Muscle of back (tissue), 3 donors: ENCODE measurements at regions not wholly inside any gene's neighbourhood (a gene's known extent, or its start where the extent isn't known, plus 50 kb on each side); places are given as distances from the start of the nearest gene placed in this dataset.
A peak's percentile ranks its signal among the peaks of the same experiment; 100 is the strongest.
"Not testable (repeated sequence)": the region's sequence is repeated elsewhere in the genome, so short reads cannot be mapped to it uniquely, and the experiment has no call there.

Experiments used
- DNase-seq, 3 donors: peaks; one replicate each; pipeline versions ENCODE4 v3.0.0 to v3.0.0-alpha.2; 2013

DNA sequence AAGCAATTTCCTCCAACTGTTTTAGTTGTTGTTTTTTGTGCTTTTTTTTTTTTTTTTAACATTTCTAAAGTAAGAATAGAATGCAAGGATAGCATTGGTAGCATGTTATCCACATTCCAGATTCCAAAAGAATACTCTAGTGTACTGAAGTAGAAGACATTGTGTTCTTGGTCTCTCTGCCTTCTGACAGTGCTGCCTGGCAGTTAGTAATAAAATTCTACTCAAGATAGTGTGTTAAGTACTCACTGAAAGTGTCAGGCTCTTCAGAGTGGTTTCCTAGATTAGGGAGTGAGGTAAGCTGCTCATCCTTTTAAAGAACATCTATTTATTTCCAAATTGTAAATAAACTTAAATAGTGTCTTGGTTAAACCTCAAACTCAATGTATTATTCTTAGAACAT, 253.7 kb downstream of the HNMT start:
- no peak for DNase-seq

DNA sequence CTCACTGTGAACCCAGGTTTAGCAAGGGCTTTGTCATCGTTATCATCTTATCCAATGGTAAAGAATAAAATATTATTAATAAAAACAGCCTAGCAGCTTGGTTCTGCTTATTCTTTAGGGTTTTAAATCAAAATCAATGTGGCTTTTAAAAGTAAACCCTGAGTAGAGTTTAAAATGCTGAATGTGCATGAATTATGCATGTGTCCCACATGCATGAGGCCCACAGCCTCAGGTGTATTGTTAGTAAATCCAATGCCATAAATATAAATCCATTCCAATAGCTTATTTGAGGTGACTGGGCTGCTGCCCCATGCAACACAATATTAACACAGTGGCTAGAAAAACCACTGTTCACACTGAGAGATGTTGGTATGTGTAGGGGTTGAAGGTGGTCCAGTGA, 254.1 kb downstream of the HNMT start:
- DNase-seq = no peak

DNA sequence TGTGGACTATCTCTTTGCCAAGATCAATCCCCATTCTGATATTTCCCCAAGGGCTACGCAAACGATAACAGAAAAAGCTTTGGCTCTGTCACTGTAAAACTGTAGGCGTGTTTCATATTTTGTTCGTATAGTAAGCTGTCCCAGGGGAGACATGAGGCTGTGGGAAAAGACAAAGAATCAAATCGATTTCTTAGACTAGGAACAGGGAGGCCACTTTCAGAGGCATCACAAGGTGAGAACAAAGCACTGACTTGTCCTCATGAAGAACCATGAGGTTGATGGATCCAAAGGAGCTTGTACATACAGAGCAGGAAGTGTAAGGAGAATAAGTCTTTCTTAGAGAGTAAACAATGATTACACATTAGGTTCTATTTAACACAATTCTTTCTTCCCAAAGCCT, 255.7 kb downstream of the HNMT start:
- peak in 2 of 3 donors; percentile 10 to 40 for DNase-seq

DNA sequence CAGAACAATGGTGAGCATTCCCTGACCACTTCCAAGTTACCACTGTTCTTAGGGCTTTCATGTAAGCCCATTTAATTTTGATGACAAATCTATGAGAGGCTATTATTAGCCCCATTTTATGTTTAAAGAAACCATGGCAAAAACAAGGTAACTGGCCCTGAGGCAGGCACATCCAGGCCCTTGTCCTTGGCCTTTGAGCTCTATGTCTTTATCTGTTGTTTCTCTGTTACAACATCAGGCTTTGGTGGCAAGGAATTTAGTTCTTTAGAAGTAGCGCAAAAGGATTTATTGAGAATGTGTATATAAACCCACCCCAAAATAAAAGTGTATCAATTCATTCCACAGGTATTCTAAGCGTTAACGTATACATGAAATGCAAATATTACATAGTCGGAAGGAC, 257.1 kb downstream of the HNMT start:
- DNase-seq = no peak

DNA sequence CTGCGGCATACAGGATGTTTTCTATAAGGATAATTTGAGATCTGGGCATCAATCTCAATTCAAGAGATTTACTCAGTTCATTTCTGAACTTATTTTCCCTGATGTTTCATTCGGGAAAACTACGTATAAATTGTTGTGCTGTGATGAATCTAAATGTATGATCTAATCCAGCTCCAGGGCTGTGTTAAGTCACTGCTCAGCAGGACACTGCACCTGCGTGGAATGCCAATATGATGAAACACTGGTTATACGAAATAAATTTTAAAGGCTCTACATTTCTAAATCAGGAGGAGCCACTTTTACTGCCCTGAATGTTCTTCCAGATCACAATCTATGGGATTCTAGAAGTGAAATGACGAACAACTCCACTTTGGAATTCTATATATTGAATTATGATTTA, 259.0 kb downstream of the HNMT start:
- DNase-seq = no peak

DNA sequence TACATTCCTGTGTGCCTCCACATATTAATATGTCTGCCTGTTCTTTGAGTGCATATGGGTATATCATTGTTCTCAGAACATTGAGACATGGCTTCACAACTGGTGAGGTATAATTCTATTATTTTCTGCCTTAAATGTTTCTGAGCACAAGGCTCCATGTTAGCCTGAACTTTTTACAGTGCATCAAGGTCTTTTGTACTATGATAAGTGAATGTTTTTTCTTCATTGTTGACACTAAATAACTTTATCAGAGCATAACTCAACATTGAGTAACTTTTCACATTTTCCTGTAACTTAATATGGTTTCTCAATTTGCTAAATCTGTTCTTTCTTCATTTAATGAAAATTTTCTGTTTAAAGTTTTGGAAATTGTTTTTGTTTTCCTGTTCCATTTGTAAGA, 262.9 kb downstream of the HNMT start:
- no peak for DNase-seq

DNA sequence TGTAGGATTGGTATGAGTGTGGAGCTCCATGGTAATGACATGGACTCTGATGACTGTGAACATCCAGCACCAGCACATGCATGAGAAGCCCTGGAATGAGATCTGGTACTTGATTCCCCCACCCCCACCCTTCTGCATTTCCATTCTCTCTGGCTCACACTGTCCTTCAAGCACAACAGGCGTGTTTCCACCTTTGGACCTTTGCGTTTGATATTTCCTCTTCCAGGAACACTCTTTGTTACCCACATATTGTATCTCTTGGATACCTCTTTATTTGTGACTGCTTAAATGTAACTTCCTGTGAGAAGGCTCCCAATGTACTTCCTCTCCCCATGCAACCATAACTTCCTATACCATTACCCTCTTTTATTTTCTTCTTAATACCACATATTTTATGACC, 263.8 kb downstream of the HNMT start:
- no peak for DNase-seq

DNA sequence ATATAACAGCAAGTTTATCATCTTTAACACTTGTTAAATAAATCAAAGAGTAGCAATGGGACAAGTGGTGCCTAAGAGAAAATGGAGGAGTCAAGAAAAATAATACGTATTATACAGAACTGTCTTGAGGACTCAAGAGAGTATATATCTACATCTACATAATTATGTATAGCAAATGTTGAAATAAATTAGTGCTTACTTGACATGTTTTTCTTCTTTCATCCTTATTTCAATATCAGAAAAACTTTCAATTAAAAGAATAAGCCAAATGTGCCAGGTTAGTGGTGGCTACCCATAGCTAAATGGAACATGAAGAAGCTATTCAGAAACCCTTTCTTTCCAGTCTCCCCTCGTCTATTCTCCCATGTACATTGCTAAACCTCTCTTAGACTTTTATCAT, 267.3 kb upstream of the SPOPL start:
- DNase-seq = no peak

DNA sequence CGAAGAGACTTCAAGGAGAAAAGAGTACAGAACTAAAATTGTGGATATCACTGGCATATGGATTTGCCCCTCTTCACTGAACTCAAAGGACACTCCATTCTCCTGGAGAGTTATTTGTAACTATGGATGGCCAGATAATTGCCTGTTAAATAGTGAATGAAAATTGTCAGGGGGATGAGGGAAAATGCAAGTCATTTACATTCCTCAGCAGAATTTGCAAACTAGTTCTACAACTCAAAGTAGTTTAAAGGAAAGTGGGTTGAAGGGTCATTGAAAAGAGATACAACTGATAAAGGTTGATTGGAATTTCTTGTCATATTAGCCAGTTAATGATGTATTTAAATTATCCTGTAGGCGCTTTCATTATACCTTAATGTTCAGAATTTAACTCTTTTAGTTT, 266.5 kb upstream of the SPOPL start:
- no peak for DNase-seq

DNA sequence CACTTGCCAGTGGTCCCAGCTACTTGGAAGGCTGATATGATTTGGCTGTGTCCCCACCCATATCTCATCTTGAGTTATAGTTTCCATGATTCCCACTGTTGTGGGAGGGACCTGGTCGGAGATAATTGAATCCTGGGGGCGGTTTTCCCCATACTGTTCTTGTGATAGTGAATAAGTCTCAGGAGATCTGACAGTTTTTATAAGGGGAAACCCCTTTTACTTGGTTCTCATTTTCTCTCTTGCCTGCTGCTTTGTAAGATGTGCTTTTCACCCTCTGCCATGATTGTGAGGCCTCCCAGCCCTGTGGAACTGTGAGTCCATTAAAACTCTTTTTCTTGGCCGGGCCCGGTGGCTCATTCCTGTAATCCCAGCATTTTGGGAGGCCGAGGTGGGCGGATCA, 265.4 kb upstream of the SPOPL start:
- DNase-seq = no peak

DNA sequence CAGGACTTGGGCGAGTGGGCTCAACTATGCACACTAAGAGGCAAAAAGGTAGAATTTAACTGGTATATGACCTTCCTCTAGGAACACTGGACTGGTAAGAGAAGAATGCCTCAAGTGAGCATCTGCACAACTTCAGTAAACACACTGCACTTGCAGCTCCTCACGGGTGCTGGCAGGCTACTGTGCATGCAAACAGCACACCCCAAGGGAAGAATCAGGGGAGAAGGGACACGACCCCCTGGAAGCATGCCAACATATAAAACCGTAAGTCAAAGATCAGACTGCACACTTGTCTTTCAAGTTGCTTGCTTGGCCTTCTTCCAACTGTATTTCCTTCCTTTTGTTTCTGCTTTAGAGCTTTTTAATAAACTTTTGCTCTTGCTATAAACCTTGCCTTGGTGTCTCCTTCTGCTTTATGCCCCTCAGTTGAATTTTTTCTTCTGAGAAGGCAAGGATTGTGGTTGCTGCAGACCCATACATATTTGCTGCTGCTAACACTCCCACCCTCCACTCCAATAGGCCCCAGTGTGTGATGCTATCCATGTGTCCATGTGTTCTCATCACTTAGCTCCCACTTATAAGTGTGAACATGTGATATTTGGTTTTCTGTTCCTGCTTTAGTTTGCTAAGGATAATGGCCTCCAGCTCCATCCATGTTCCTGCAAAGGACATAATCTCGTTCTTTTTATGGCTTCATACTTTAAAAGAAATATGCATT, 263.7 kb upstream of the SPOPL start:
- peak in 2 of 3 donors; percentile 6 to 56 for DNase-seq

DNA sequence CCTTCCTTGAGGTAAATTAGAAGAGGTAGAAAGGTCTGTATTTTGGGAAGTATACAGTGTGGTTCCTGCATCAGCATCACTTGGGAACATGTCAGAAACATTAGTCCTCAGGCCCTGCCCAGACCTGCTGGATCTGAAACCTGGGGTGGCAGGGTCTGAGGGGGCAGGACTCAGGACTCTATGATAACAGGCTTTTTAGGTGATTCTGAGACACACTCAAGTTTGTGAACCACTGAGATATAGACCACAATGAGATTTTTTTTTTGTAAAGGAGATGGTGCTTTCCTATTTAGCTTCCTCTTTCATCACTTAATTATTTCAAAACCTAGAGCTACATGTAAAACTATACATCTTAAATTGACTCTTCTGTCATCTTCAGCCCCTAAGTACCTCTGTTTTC, 262.7 kb upstream of the SPOPL start:
- no peak for DNase-seq

DNA sequence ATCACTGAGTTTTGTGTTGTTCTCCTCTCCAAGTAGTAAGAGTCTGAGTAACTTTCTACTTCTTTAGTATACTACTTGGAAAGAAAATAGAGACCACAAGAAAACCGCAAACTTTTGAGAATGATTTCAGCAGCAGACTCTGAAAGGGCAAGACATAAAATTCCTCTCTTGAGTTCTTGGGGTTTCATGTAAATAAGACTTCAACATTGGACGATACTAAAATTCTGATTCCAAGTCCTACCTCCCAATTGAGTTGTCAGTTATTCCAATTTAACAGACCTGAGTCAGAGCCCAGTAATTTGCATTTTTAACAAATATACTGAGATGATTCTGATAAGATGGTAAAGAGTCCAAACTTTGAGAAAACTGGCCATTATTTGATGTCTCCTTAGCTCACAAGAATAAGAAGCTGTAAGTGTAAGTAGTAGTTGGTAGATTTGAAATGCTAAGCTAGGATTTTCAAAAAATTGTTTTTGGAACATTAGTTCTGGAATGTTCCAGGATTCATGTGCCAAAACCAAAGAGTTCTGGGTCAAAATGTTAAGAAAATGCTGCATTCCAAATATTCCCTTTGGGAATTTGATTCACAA, 261.6 kb upstream of the SPOPL start:
- peak; percentile 37 to 77 (median 57) for DNase-seq

DNA sequence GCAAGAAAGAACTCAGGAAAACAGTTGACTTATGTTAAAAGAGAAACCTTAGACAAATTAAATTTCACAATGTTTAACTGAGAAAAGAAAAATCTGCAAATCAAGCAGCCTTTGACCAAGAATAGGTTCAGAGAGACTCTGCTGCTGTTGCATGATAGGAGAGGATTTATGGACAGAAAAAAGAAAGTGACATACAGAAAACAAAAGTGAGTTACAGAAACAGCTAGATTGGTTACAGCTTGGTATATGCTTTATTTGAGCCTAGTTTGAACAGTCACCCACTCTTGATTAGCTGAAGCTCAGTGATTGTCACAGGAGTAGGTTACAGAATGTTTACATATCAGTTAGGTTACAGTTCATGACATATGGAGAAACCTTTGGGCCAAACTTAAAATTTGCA, 258.2 kb upstream of the SPOPL start:
- no peak for DNase-seq

DNA sequence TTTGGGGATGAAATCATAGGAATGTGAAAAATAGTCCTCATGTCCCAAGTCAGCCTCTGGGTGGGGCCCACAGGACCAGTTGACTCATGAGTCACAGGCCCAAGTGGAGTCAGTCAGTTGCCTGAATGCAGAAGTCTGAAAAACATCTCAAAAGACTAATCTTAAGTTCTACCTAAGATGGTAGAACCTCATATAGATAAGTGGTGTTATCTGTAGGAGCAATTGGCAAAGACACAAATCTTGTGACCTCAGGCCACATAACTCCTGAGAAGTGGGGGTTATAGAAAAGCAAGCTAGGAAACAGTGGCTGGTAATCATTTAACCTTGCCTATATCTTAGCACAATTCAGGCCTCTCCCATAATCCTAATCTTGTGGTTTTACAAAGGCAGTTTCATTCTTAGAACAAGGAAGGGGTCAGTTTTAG, 257.1 kb upstream of the SPOPL start:
- no peak for DNase-seq

DNA sequence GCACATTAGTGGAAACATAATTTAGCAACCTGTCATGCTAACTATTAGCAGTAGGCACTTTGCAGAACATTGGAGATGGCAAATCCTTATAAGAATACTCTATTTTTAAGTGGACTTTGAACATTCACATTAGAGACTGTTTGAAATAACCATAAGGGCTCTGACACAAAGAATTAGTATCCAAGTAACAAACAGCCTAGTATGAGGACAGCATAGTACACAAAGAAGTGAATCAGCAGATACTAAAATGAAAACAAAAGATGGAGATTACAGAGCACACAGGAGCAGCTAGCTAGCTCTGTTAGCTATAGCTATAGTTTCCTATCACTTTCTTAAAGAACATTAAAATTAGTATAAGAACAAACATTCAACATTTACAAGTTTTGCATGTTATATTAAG, 256.3 kb upstream of the SPOPL start:
- no peak for DNase-seq

DNA sequence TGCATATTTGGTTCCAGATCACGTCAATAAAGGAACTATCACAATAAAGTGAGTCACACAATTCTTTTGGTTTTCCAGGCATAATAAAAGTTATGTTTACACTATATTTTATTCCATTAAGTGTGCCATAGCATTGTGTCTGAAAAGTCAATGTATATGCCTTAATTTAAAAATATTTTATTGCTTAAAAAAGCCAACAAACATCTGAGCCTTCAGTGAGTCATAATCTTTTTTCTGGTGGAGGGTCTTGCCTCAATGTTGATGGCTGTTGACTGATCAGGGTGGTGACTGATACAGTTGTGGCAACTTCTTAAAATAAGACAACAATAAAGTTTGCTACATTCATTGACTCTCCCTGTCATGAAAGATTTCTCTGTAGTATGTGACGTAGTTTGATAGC, 254.3 kb upstream of the SPOPL start:
- DNase-seq = no peak

DNA sequence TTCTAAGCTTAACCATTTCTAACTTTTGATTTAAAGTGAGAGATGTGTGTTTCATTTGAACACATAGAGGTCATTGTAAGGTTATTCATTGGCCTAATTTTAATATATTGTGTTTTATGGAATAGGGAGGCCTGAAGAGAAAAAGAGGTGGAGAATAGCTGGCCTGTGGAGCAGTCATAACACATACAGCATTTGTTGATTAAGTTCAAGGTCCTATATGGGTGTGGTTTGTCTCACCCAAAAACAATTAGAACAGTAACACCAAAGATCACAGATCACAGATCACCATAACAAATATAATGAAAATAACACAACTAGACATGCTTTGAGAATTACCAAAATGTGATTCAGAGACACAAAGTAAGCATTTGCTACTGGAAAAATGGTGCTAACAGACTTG, 252.4 kb upstream of the SPOPL start:
- DNase-seq = no peak

DNA sequence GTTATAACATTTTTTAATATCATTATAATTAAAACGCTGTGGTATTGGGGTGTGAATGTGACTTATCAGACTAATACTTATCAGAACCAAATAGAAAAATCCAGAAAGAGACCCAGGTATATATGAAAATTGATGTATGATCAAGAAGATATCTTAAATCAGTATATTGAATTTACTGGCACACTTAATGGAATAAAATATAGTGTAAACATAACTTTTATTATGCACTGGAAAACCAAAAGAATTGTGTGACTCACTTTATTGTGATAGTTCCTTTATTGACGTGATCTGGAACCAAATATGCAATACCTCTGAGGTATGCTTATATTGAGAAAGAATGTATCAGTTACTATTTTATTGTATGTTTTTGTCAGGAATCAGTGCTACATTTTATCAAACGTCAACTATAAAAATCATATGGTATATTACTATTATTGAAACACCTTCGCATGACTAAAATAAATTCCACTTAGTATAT, 250.7 kb upstream of the SPOPL start:
- not testable (repeated sequence) for DNase-seq

DNA sequence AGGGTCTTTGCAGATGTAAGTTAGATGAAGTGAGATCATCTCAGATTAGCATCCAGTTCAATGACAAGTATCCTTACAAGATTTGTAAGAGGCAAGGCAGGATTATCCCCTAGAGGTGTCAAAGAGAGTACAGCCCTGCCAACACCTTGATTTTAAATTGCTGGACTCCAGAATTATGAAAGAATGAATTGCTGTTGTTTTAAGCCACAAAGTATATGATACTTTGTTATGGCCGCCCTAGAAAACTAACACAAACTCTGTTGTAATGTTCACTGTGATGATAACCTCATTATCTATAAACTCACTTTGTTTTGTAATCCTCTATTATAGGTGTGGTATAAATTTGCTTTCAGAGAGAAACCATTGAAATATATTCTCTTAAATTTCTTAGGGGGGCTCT, 249.0 kb upstream of the SPOPL start:
- DNase-seq = no peak

DNA sequence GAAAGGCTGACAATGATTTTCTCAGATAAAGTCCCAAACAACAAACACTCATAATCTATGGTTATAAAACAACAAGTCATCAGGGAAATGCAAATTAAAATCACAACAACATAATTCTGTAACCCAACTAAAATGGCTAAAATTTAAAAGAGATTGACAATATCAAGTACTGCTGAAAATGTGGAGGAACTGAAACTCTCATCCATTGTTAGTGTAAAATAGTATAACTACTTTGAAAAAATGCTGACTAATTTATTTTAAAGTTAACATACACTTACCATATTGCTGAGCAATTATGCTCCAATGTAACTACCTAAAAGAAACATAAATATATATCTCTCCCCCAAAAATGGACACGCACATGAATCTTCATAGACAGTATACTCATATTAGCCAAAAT, 245.9 kb upstream of the SPOPL start:
- DNase-seq = no peak

DNA sequence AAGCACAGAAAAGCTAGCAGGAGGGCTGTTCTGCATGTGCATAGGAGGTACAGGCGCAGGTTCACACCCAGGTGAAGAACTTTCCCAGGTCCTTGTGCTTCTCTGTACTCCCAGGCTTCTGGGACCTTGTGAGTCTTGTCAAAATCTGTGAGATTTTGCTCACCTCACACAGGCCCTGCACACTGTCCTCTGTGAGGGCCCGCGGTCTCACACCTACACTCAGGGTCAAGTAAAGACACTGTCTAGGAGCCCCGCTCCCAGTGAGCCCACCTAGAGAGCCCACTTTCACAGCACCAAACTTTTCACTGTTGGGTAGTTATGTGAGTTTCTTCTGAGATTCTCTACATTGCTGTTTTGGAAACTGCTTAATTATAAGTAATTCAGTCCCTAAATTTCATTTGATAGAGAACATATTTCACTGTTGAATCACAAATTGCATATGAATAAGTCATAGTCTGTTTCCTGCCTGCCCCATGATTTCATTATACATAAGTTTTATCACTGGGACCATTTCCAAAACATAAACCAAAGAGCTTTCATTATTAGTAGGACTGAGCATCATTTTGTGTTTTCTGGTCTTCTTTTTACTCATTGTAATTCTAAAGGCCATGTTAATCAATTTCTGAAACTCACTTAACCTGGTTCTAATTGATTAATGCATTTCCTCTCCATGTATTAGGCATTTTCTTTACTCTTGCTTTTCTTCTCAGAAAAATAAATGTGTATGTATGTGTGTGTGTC, 234.2 kb upstream of the SPOPL start:
- peak in 1 of 3 donors; percentile 50 for DNase-seq

DNA sequence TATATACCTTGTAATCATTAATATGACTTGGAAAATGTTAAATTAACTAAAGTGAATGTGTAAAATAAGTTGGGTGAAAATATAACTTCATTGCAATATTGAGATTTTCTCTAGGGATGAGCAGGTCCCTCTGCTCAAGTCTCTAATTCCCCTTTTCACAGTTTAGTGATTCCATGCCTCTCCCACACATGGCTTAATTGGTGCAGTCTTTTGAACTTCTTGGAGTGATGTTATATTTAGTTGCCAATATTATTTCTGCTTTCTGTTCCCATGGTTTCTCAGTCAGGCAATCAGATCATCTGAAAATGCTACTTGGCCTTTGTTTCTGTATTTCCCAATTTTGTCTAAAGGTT, 233.7 kb upstream of the SPOPL start:
- no peak for DNase-seq
